ENCODE measurements at regions not wholly inside any gene's neighbourhood (a gene's known extent, or its start where the extent isn't known, plus 50 kb on each side); places are given as distances from the start of the nearest gene placed in this dataset.

GRCh38 chr5:4082966-4083564, 487.4 kb downstream of the IRX1 start:
- DNase-seq, result no peak

GRCh38 chr5:4083591-4084337, 488.1 kb downstream of the IRX1 start:
- no peak for DNase-seq

GRCh38 chr5:4086081-4086480, 490.4 kb downstream of the IRX1 start:
- DNase-seq, result no peak

- DNase-seq, result no peak
These were observed 491.5 kb downstream of the IRX1 start for GRCh38 chr5:4087110-4087509.

GRCh38 chr5:4089087-4089486, 493.5 kb downstream of the IRX1 start:
- no peak for DNase-seq

- DNase-seq, result no peak
These were observed 497.6 kb downstream of the IRX1 start for GRCh38 chr5:4093236-4093635.

- no peak for DNase-seq
These were observed 498.3 kb downstream of the IRX1 start for GRCh38 chr5:4093970-4094369.

- no peak for DNase-seq
These were observed 500.4 kb downstream of the IRX1 start for GRCh38 chr5:4095918-4096630.

GRCh38 chr5:4097199-4097598, 501.6 kb downstream of the IRX1 start:
- no peak for DNase-seq

- DNase-seq, result no peak
These were observed 502.6 kb downstream of the IRX1 start for GRCh38 chr5:4098226-4098625.

GRCh38 chr5:4099386-4099785, 503.8 kb downstream of the IRX1 start:
- no peak for DNase-seq

GRCh38 chr5:4100739-4101138, 505.1 kb downstream of the IRX1 start:
- no peak for DNase-seq

GRCh38 chr5:4101189-4101588, 505.6 kb downstream of the IRX1 start:
- DNase-seq, result no peak

- DNase-seq, result no peak
These were observed 509.4 kb downstream of the IRX1 start for GRCh38 chr5:4104831-4105597.

GRCh38 chr5:4108690-4109089, 513.1 kb downstream of the IRX1 start:
- no peak for DNase-seq

GRCh38 chr5:4113426-4113825, 517.8 kb downstream of the IRX1 start:
- no peak for DNase-seq

GRCh38 chr5:4113905-4114304, 518.3 kb downstream of the IRX1 start:
- no peak for DNase-seq

GRCh38 chr5:4114452-4114851, 518.8 kb downstream of the IRX1 start:
- no peak for DNase-seq

- DNase-seq, result no peak
These were observed 521.2 kb downstream of the IRX1 start for GRCh38 chr5:4116834-4117233.

GRCh38 chr5:4124221-4124970, 528.8 kb downstream of the IRX1 start:
- no peak for DNase-seq

GRCh38 chr5:4128994-4129393, 533.4 kb downstream of the IRX1 start:
- no peak for DNase-seq

GRCh38 chr5:4129523-4129922, 533.9 kb downstream of the IRX1 start:
- no peak for DNase-seq

GRCh38 chr5:4130819-4131218, 535.2 kb downstream of the IRX1 start:
- no peak for DNase-seq

All from NCI-H82 (cell line).